Upper lobe of right lung (tissue), 1 donor: ENCODE measurements at regions not wholly inside any gene's neighbourhood (a gene's known extent, or its start where the extent isn't known, plus 50 kb on each side); places are given as distances from the start of the nearest gene placed in this dataset.

ENCODE experiments used
- ATAC-seq: fragments of 200-7000 bp; cut with Tn5 transposase; one replicate; pipeline ENCODE4 v1.9.1; 2020; ENCODE audit warnings: mild to moderate bottlenecking, moderate library complexity
- DNase-seq: peaks from one replicate; pipeline ENCODE4 v3.0.0-alpha.2; 2020
- H3K27ac ChIP-seq: fragments of 200-600 bp; one replicate; pipeline ENCODE4 v1.8.0; 2022
- H3K27me3 ChIP-seq: fragments of 200-600 bp; one replicate; pipeline ENCODE4 v1.8.0; 2022; ENCODE audit warnings: mild to moderate bottlenecking
- H3K36me3 ChIP-seq: fragments of 200-600 bp; one replicate; pipeline ENCODE4 v1.8.0; 2022
- H3K4me1 ChIP-seq: fragments of 200-600 bp; one replicate; pipeline ENCODE4 v1.8.0; 2022
- H3K4me3 ChIP-seq: fragments of 200-600 bp; one replicate; pipeline ENCODE4 v1.8.0; 2022; ENCODE audit warnings: mild to moderate bottlenecking
- H3K9me3 ChIP-seq: fragments of 200-600 bp; one replicate; pipeline ENCODE4 v1.8.0; 2022
- intact Hi-C: fragments of 100-400 bp; cut with DNase I; formaldehyde crosslinking; loops from one replicate; pipeline ENCODE4 v1.11.0; 2022
- TF ChIP-seq, protein P1 (sequence below): fragments of 200-600 bp; IDR thresholded peaks from one replicate; pipeline ENCODE4 v1.8.0; 2022; ENCODE audit warnings: antibody characterized with exemption
- donor health status: DM: no; HTN: yes; CAD: no; lungs with severe emphysema.

DNA sequence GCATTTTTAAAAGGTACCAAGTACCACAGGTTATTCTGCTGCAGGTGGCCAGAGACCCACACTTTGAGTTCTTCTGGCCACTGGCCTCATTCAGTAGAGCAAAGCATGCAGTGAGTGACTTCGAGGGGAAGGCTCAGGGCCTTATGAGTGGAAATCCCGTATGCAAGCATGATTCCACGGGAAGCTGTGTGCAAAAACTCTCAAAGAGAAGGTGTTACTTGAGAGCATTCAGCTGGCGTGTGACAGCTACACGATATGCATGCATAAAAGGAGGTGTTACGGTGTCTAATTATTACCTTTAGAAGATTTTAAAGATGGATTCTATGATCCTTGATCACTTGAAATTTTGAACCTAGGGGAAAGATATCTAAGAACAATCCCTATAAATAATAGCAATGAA, 160.3 kb downstream of the ENC1 start:
- H3K4me3 ChIP-seq, result no peak overlapping the region
- H3K4me1 ChIP-seq, result no peaks in the 10 kb centered on the region
- no peak for DNase-seq
- H3K27me3 ChIP-seq, result no peaks in the 10 kb centered on the region
- TF ChIP-seq, protein P1, sequence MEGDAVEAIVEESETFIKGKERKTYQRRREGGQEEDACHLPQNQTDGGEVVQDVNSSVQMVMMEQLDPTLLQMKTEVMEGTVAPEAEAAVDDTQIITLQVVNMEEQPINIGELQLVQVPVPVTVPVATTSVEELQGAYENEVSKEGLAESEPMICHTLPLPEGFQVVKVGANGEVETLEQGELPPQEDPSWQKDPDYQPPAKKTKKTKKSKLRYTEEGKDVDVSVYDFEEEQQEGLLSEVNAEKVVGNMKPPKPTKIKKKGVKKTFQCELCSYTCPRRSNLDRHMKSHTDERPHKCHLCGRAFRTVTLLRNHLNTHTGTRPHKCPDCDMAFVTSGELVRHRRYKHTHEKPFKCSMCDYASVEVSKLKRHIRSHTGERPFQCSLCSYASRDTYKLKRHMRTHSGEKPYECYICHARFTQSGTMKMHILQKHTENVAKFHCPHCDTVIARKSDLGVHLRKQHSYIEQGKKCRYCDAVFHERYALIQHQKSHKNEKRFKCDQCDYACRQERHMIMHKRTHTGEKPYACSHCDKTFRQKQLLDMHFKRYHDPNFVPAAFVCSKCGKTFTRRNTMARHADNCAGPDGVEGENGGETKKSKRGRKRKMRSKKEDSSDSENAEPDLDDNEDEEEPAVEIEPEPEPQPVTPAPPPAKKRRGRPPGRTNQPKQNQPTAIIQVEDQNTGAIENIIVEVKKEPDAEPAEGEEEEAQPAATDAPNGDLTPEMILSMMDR, result no peak
- intact Hi-C loops, result no loop called here
- H3K27ac ChIP-seq, result no peak overlapping the region
- H3K9me3 ChIP-seq, result no peaks in the 10 kb centered on the region
- ATAC-seq, result no peak
- no peaks in the 10 kb centered on the region for H3K36me3 ChIP-seq

DNA sequence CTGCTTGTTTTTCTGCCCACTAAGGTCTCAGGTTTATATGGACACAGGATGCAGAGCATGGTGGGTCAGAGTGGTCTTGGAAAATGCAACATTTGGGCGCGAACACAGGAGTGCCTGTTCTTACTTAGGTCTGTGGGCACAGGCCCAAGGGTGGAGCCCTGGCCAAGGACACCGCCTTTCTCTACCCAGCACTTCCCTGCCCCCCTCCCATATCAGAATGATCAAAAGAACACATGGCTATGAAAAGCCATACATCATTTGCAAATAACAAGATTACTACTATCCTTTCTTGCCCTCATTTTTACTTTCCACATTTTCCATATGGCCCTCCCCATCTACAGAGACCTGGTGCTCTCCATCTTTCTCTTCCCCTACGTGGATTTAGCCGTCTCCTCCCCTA, 162.2 kb downstream of the ENC1 start:
- Histone ChIP-seq H3K9me3 (no peaks in the 10 kb centered on the region), H3K27me3 (no peaks in the 10 kb centered on the region), H3K27ac (no peak overlapping the region), H3K4me1 (no peaks in the 10 kb centered on the region), H3K36me3 (no peaks in the 10 kb centered on the region), H3K4me3 (no peak overlapping the region)
- TF ChIP-seq, protein P1, result no peak
- DNase-seq (no peak), ATAC-seq (no peak)
- intact Hi-C loops, result no loop called here

DNA sequence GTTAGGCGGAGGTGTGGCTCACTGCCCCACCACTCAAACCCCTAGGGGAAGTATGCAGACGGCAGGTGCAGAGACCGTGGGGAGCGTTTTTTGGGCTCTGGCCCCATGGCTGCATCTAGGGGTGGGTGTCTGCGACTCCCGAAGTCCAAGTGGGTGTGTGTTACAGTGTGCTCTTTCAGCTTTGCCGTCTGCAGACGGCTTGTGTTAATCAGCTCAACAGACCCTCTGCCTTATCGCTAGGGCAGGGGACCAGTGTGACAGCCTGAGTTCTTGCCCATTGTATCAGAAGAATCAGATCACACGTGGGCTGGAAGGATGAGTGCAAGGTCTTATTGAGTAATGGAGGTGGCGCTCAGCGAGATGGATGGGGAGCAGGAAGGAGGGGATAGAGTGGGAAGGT, 162.8 kb downstream of the ENC1 start:
- DNase-seq (no peak), ATAC-seq (no peak)
- Histone ChIP-seq H3K27ac (no peak overlapping the region), H3K9me3 (no peaks in the 10 kb centered on the region), H3K36me3 (no peaks in the 10 kb centered on the region), H3K4me3 (no peak overlapping the region), H3K4me1 (no peaks in the 10 kb centered on the region), H3K27me3 (no peaks in the 10 kb centered on the region)
- intact Hi-C loops, result no loop called here
- TF ChIP-seq, protein P1, result no peak

DNA sequence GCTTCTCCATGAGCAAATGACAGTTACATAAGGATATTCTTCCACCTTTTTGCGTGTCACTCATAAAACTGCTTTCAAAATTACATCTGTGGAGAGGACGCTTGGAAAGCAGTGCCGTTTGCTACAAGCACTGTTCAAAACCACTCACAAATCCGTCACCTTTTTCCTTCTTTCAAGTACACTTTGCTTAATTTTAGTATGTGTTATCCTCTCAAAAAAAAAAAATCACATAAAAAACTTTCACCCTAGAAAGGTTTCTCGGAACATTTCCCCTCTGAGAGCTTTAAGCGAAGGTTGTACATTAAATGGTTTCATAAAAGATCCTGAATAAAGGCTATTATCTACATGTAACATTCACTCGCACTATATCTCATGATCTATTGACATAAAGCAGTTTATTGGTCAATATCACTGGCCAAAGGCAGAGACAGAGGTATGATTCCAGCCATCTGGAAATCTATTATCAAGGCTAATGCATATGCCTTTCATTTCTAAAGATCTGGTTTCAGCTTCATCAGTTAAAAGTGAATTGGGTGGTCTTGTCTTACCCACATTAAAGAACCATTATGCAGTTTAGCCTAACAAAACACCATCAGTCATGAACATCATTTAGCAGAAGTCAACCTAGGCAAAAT, 163.6 kb downstream of the ENC1 start:
- ATAC-seq, result no peak
- no peak for DNase-seq
- Histone ChIP-seq H3K9me3 (no peaks in the 10 kb centered on the region), H3K36me3 (no peaks in the 10 kb centered on the region), H3K27ac (no peak overlapping the region), H3K4me1 (no peaks in the 10 kb centered on the region), H3K27me3 (no peaks in the 10 kb centered on the region), H3K4me3 (no peak overlapping the region)
- intact Hi-C loops, result no loop called here
- TF ChIP-seq, protein P1, result no peak

DNA sequence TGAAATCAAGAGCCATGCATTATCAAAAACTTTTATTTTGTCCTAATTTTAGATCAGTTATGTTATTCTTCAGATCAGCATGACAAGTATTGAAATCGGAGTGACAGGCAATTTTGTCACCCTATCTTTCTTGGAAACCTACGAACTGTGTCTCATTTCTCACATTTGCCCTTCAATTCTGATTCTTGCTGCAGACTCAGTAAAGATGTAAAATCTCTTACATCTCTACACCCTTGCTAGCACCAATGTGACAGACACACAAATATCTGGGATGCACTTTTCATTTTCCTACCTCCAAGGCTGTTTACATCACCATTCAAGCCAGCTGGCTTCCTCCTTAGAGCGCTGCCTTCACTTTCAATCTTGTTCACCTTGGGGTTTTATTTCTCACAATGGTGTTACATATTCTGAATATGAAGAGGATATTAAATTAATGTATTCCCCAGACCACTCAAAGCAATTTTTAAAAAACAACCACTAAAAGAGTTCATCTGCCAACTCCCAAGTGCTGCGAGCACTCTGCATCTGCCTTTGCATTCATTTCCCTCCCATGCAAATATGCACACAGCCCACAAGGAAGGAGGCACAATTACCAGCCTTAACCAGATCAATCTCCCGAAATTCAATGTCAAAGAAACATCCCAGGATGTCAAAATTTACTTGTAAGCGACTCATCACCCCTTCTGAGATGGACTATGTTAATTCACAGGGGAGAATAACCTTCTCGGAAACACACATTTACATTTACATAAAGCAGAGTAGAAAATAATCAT, 164.3 kb downstream of the ENC1 start:
- H3K27ac ChIP-seq, result no peak overlapping the region
- no peak overlapping the region for H3K4me3 ChIP-seq
- no peaks in the 10 kb centered on the region for H3K36me3 ChIP-seq
- TF ChIP-seq, protein P1, result no peak
- H3K9me3 ChIP-seq, result no peaks in the 10 kb centered on the region
- DNase-seq (no peak), ATAC-seq (no peak)
- intact Hi-C loops, result no loop called here
- H3K4me1 ChIP-seq, result no peaks in the 10 kb centered on the region
- H3K27me3 ChIP-seq, result no peaks in the 10 kb centered on the region
